ENCODE measurements at regions not wholly inside any gene's neighbourhood (a gene's known extent, or its start where the extent isn't known, plus 50 kb on each side); places are given as distances from the start of the nearest gene placed in this dataset.

DNA sequence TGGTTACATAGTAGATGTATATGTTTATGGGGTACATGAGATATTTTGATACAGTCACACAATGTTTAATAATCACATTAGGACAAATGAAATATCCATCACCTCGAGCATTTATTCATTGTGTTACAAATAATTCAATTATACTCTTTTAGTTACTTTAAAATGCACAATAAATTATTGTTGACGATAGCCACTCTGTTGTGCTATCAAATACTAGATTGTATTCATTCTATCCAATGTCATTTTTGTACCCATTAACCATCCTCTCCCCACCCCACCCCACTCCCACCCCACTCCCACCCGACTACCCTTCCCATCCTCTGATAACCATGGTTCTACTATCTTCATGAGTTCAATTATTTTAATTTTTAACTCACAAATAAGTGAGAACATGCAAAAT, 585.4 kb downstream of the CDH26 start:
- Histone ChIP-seq H3K9me3 (peaks cover 0 to 13% (median 10%) of the 10 kb centered on the region in 4 donors), H3K4me1 (no peaks in the 10 kb centered on the region), H3K4me3 (no peak overlapping the region), H3K36me3 (no peaks in the 10 kb centered on the region), H3K27me3 (no peaks in the 10 kb centered on the region), H3K27ac (no peak overlapping the region)
- TF ChIP-seq, protein P1, sequence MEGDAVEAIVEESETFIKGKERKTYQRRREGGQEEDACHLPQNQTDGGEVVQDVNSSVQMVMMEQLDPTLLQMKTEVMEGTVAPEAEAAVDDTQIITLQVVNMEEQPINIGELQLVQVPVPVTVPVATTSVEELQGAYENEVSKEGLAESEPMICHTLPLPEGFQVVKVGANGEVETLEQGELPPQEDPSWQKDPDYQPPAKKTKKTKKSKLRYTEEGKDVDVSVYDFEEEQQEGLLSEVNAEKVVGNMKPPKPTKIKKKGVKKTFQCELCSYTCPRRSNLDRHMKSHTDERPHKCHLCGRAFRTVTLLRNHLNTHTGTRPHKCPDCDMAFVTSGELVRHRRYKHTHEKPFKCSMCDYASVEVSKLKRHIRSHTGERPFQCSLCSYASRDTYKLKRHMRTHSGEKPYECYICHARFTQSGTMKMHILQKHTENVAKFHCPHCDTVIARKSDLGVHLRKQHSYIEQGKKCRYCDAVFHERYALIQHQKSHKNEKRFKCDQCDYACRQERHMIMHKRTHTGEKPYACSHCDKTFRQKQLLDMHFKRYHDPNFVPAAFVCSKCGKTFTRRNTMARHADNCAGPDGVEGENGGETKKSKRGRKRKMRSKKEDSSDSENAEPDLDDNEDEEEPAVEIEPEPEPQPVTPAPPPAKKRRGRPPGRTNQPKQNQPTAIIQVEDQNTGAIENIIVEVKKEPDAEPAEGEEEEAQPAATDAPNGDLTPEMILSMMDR (IDR thresholded peaks at IDR 0.05) = no peak
- no peak for TF ChIP-seq POLR2AphosphoS5 (IDR thresholded peaks at IDR 0.05)
- no peak for TF ChIP-seq POLR2A (IDR thresholded peaks at IDR 0.05)
- TF ChIP-seq EP300 (IDR thresholded peaks at IDR 0.05) = no peak
- intact Hi-C loops (cut with DNase I; ENCODE audit: low total_unique reads) = no loop called here
- no peak for DNase-seq
- WGBS, 5 donors = 61 to 76% (median 72%) methylated on average over 3 of the region's 3 CpGs

DNA sequence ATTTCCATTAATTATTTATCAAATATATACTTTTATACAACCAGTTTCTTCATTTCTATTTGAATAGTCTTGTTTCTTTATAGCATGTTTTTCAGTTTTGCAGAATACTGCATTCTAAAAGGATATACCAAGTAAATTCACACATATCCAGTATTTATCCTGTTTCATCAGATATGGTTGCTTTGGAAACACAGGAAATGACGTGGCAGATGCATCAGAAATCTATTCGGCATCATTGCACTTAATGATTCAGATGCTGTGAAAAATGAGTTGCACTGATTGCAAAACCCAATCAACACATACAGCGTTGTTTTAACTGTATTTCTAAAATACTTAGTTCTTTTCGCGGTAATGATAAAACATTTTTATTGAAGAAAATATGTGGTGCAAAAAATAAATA, 594.9 kb downstream of the CDH26 start:
- Histone ChIP-seq H3K27ac (no peak overlapping the region), H3K9me3 (no peaks in the 10 kb centered on the region), H3K4me3 (no peak overlapping the region), H3K4me1 (no peaks in the 10 kb centered on the region), H3K36me3 (no peaks in the 10 kb centered on the region), H3K27me3 (peaks cover 0 to 18% (median 0%) of the 10 kb centered on the region in 3 donors)
- TF ChIP-seq EP300 (IDR thresholded peaks at IDR 0.05) = no peak
- TF ChIP-seq POLR2A (IDR thresholded peaks at IDR 0.05) = no peak
- TF ChIP-seq POLR2AphosphoS5 (IDR thresholded peaks at IDR 0.05) = no peak
- TF ChIP-seq, protein P1 (IDR thresholded peaks at IDR 0.05) = no peak
- WGBS, 5 donors = 76 to 81% (median 78%) methylated on average over 5 of the region's 5 CpGs
- no peak for DNase-seq
- intact Hi-C loops (cut with DNase I; ENCODE audit: low total_unique reads) = no loop called here

DNA sequence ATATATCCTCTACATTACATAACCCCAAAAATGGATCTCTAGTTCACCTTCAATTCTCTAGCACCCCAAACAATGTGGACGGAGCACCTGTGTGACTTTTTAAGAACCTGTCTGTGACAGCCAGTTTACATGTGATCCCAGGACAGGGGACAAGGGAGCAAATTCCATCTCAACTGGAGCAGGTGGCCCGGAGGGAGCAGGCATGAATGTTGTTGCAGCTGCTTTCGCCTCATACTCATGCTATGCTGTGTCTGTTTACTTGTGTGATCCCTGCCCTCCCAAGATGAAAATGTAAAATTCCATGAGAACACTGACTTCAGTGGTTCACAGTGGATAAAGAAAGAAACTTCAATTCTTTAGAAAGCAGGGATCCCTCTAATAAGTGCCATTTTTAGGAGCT, 600.3 kb downstream of the CDH26 start:
- Histone ChIP-seq H3K4me3 (no peak overlapping the region), H3K9me3 (no peaks in the 10 kb centered on the region), H3K27me3 (peaks cover 0 to 43% (median 0%) of the 10 kb centered on the region in 3 donors), H3K36me3 (no peaks in the 10 kb centered on the region), H3K27ac (no peak overlapping the region), H3K4me1 (no peaks in the 10 kb centered on the region)
- whole genome bisulfite sequencing, 5 donors = 66 to 89% (median 77%) methylated on average over 3 of the region's 3 CpGs
- TF ChIP-seq, protein P1 (IDR thresholded peaks at IDR 0.05) = no peak
- TF ChIP-seq EP300 (IDR thresholded peaks at IDR 0.05) (no peak), POLR2A (IDR thresholded peaks at IDR 0.05) (no peak), POLR2AphosphoS5 (IDR thresholded peaks at IDR 0.05) (no peak)
- no peak for DNase-seq
- intact Hi-C loops (cut with DNase I; ENCODE audit: low total_unique reads) = no loop called here

DNA sequence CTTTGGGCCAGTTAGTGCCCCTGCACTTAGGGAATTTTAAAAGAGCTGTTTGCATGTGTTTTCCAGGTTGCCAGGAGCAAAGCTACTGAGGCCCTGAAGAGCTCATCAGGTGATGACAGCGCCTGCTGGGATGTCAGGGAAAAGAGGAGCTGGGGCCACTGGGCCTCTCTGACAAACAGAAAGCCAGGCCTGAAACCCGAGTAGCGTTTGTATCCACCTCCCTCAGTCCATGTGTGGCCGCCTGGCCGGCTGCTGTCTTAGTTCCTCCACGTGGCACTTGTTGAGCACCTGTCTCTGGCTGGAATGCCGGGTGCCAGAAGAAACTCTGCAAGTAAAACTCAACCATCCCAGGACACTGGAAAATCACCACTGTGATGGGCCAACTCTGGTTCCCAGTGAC, 601.2 kb downstream of the CDH26 start:
- no peaks in the 10 kb centered on the region for H3K36me3 ChIP-seq
- TF ChIP-seq POLR2A (IDR thresholded peaks at IDR 0.05) (no peak), EP300 (IDR thresholded peaks at IDR 0.05) (no peak), POLR2AphosphoS5 (IDR thresholded peaks at IDR 0.05) (no peak)
- TF ChIP-seq, protein P1 (IDR thresholded peaks at IDR 0.05) = no peak
- peaks cover 0 to 43% (median 0%) of the 10 kb centered on the region in 3 donors for H3K27me3 ChIP-seq
- no peaks in the 10 kb centered on the region for H3K9me3 ChIP-seq
- no peak for DNase-seq
- H3K27ac ChIP-seq = no peak overlapping the region
- H3K4me1 ChIP-seq = no peaks in the 10 kb centered on the region
- 19 to 30% (median 29%) methylated on average over 2 to 7 of the region's 7 CpGs for whole genome bisulfite sequencing, 5 donors
- H3K4me3 ChIP-seq = no peak overlapping the region
- intact Hi-C loops (cut with DNase I; ENCODE audit: low total_unique reads) = no loop called here

Measured in stomach (tissue), 8 donors.